Stomach (tissue), 8 donors: ENCODE measurements at regions not wholly inside any gene's neighbourhood (a gene's known extent, or its start where the extent isn't known, plus 50 kb on each side); places are given as distances from the start of the nearest gene placed in this dataset.
A peak's percentile ranks its signal among the peaks of the same experiment; 100 is the strongest.

Source experiments
- DNase-seq, 2 donors: peaks; one replicate each; pipeline versions ENCODE4 v3.0.0 to v3.0.0-alpha.2; 2013 to 2019
- H3K27ac ChIP-seq, 5 donors: fragments of 200-600 bp in 4 of 5; sonication (generic) in 4 of 5; one replicate each; pipeline ENCODE4 v1.5.1; 2013 to 2019; ENCODE audit warnings: mild to moderate bottlenecking in 1 of 5, moderate library complexity in 1 of 5
- H3K27me3 ChIP-seq, 3 donors: fragments of 200-600 bp; sonication (generic); one replicate each; pipeline ENCODE4 v1.5.1; 2017 to 2019; ENCODE audit warnings: mixed run types in 1 of 3
- H3K36me3 ChIP-seq, 4 donors: fragments of 200-600 bp; sonication (generic); 1 replicate in 3 of 4; 2 replicates in 1 of 4; pipeline ENCODE4 v1.5.1; 2016 to 2019
- H3K4me1 ChIP-seq, 4 donors: fragments of 200-600 bp; sonication (generic); one replicate each; pipeline ENCODE4 v1.5.1; 2016 to 2019
- H3K4me3 ChIP-seq, 4 donors: fragments of 200-600 bp; sonication (generic) in 3 of 4; one replicate each; pipeline ENCODE4 v1.5.1; 2016 to 2019; ENCODE audit warnings: mild to moderate bottlenecking in 1 of 4
- H3K9me3 ChIP-seq, 4 donors: fragments of 200-600 bp; sonication (generic); one replicate each; pipeline ENCODE4 v1.5.1; 2016 to 2019
- EP300 ChIP-seq: sonication (generic); formaldehyde crosslinking; IDR thresholded peaks from one replicate; pipeline ENCODE4 v1.6.1; 2017; ENCODE audit warnings: antibody characterized with exemption
- POLR2A ChIP-seq, 4 donors: fragments of 450-650 bp; IDR thresholded peaks; one replicate each; pipeline ENCODE4 v1.6.1; 2016; ENCODE audit warnings: antibody characterized with exemption in 4 of 4, control low read depth in 2 of 4, mild to moderate bottlenecking in 1 of 4, moderate library complexity in 1 of 4
- POLR2AphosphoS5 ChIP-seq, 3 donors: sonication (generic); formaldehyde crosslinking; IDR thresholded peaks; one replicate each; pipeline ENCODE4 v1.6.1; 2016; ENCODE audit warnings: antibody characterized with exemption in 3 of 3
- WGBS, 5 donors: extraction: QIAGEN DNeasy Blood & Tissue Kit in 3 of 5; methylation state at CpG; one replicate each; pipeline versions ENCODE4 v1.1.5 to v1.1.7; 2013 to 2018; 5-methylcytosine and 5-hydroxymethylcytosine counted together
- intact Hi-C: fragments of 100-400 bp; cut with DNase I; formaldehyde crosslinking; loops from one replicate; pipeline ENCODE4 v1.15.1; 2023; ENCODE audit warnings: low total_unique reads
- TF ChIP-seq, protein P1 (sequence below), 7 experiments: fragments of 450-650 bp in 4 of 7; fragments of 200-600 bp in 3 of 7; sonication (generic) in 3 of 7; IDR thresholded peaks; one replicate each; pipeline ENCODE4 v1.5.1; 2016 to 2019; ENCODE audit warnings: antibody characterized with exemption in 7 of 7, control low read depth in 2 of 7, mild to moderate bottlenecking in 1 of 7
- donor health status: healthy with polysubstance abuse.
- donor health status: Bipolar disorder and iron deficiency.
- donor health status: healthy.

- 67 to 81% (median 68%) methylated on average over 3 of the region's 3 CpGs for WGBS, 5 donors
Observed at GRCh38 chr3:72659596-72659995, 188.6 kb downstream of the SHQ1 start.

DNA sequence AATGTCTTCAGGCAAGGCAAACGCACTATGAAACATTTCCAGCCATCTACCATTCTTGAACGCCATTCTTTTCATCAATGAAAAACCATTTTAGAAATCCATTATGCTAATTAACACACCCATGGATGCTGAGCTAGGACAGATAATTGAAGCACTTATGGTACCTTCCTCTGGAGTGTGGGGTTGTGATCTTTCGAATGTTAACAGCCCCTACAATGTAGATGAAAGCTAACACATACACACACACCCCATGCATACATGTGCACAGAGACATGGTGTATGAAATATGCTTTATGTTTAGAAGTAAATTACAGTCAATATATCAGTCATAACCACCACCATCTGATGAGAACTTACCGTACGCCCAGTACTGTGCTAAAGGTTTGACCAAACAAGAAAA, 189.1 kb downstream of the SHQ1 start:
- 91 to 95% (median 95%) methylated on average over 5 of the region's 5 CpGs for WGBS, 5 donors
- no peak overlapping the region for H3K27ac ChIP-seq
- intact Hi-C loops, result no loop called here
- H3K9me3 ChIP-seq, result no peaks in the 10 kb centered on the region
- no peak for TF ChIP-seq POLR2A (IDR thresholded peaks at IDR 0.05)
- TF ChIP-seq EP300, result no peak
- H3K4me3 ChIP-seq, result no peak overlapping the region
- DNase-seq, result no peak
- peaks cover 7 to 27% (median 18%) of the 10 kb centered on the region in 4 donors for H3K4me1 ChIP-seq
- no peaks in the 10 kb centered on the region for H3K36me3 ChIP-seq
- peaks cover 0 to 18% (median 5%) of the 10 kb centered on the region in 3 donors for H3K27me3 ChIP-seq

More at GRCh38 chr3:72659596-72659995, 188.6 kb downstream of the SHQ1 start:
- peaks cover 0 to 14% (median 5%) of the 10 kb centered on the region in 3 donors for H3K27me3 ChIP-seq
- no peaks in the 10 kb centered on the region for H3K9me3 ChIP-seq
- TF ChIP-seq POLR2A (IDR thresholded peaks at IDR 0.05) (no peak), EP300 (no peak), POLR2AphosphoS5 (IDR thresholded peaks at IDR 0.05) (no peak)
- TF ChIP-seq, protein P1, sequence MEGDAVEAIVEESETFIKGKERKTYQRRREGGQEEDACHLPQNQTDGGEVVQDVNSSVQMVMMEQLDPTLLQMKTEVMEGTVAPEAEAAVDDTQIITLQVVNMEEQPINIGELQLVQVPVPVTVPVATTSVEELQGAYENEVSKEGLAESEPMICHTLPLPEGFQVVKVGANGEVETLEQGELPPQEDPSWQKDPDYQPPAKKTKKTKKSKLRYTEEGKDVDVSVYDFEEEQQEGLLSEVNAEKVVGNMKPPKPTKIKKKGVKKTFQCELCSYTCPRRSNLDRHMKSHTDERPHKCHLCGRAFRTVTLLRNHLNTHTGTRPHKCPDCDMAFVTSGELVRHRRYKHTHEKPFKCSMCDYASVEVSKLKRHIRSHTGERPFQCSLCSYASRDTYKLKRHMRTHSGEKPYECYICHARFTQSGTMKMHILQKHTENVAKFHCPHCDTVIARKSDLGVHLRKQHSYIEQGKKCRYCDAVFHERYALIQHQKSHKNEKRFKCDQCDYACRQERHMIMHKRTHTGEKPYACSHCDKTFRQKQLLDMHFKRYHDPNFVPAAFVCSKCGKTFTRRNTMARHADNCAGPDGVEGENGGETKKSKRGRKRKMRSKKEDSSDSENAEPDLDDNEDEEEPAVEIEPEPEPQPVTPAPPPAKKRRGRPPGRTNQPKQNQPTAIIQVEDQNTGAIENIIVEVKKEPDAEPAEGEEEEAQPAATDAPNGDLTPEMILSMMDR (IDR thresholded peaks at IDR 0.05), result no peak
- H3K27ac ChIP-seq, result no peak overlapping the region
- no peaks in the 10 kb centered on the region for H3K36me3 ChIP-seq
- intact Hi-C loops, result no loop called here
- H3K4me3 ChIP-seq, result no peak overlapping the region
- DNase-seq, result no peak
- peaks cover 7 to 27% (median 18%) of the 10 kb centered on the region in 4 donors for H3K4me1 ChIP-seq

GRCh38 chr3:72658466-72659100, 189.7 kb downstream of the SHQ1 start:
- 85 to 95% (median 90%) methylated on average over 6 of the region's 6 CpGs for WGBS, 5 donors
- no peaks in the 10 kb centered on the region for H3K9me3 ChIP-seq
- H3K36me3 ChIP-seq, result no peaks in the 10 kb centered on the region
- no peak overlapping the region for H3K4me3 ChIP-seq
- peaks cover 7 to 27% (median 18%) of the 10 kb centered on the region in 4 donors for H3K4me1 ChIP-seq
- TF ChIP-seq, protein P1 (IDR thresholded peaks at IDR 0.05), result no peak
- TF ChIP-seq EP300 (no peak), POLR2AphosphoS5 (IDR thresholded peaks at IDR 0.05) (no peak), POLR2A (IDR thresholded peaks at IDR 0.05) (no peak)
- intact Hi-C loops, result no loop called here
- no peak overlapping the region for H3K27ac ChIP-seq
- no peak for DNase-seq
- H3K27me3 ChIP-seq, result peaks cover 0 to 22% (median 5%) of the 10 kb centered on the region in 3 donors

GRCh38 chr3:72657666-72658065, 190.6 kb downstream of the SHQ1 start:
- 57 to 85% (median 81%) methylated on average over 4 of the region's 4 CpGs for WGBS, 5 donors
- no peak overlapping the region for H3K4me3 ChIP-seq
- H3K4me1 ChIP-seq, result peaks cover 7 to 27% (median 18%) of the 10 kb centered on the region in 4 donors
- no peaks in the 10 kb centered on the region for H3K36me3 ChIP-seq
- H3K27me3 ChIP-seq, result peaks cover 0 to 22% (median 5%) of the 10 kb centered on the region in 3 donors
- no peaks in the 10 kb centered on the region for H3K9me3 ChIP-seq
- TF ChIP-seq, protein P1 (IDR thresholded peaks at IDR 0.05), result no peak
- no peak for TF ChIP-seq POLR2AphosphoS5 (IDR thresholded peaks at IDR 0.05)
- no peak for TF ChIP-seq EP300
- TF ChIP-seq POLR2A (IDR thresholded peaks at IDR 0.05), result no peak
- intact Hi-C loops, result no loop called here
- H3K27ac ChIP-seq, result no peak overlapping the region
- DNase-seq, result peak in 1 of 2 donors; percentile 35

- TF ChIP-seq POLR2AphosphoS5 (IDR thresholded peaks at IDR 0.05) (no peak), POLR2A (IDR thresholded peaks at IDR 0.05) (no peak), EP300 (no peak)
- TF ChIP-seq, protein P1 (IDR thresholded peaks at IDR 0.05), result no peak
- no peak for DNase-seq
Observed at GRCh38 chr3:72655723-72656122, 192.5 kb downstream of the SHQ1 start.

More at GRCh38 chr3:72655723-72656122, 192.5 kb downstream of the SHQ1 start:
- Histone ChIP-seq H3K27ac (no peak overlapping the region), H3K27me3 (peaks cover 0 to 22% (median 5%) of the 10 kb centered on the region in 3 donors), H3K9me3 (no peaks in the 10 kb centered on the region), H3K36me3 (no peaks in the 10 kb centered on the region), H3K4me3 (no peak overlapping the region), H3K4me1 (peaks cover 7 to 21% (median 15%) of the 10 kb centered on the region in 4 donors)
- 63 to 84% (median 70%) methylated on average over 6 of the region's 6 CpGs for WGBS, 5 donors
- intact Hi-C loops, result no loop called here
